Astrocyte of the cerebellum (primary cell): ENCODE measurements at regions not wholly inside any gene's neighbourhood (a gene's known extent, or its start where the extent isn't known, plus 50 kb on each side); places are given as distances from the start of the nearest gene placed in this dataset.

Experiments
- DNase-seq: peaks from one replicate; pipeline ENCODE4 v3.0.0-alpha.2; 2011; ENCODE audit warnings: low read depth
- H3K4me3 ChIP-seq: 2 replicates; pipeline ENCODE4 v1.5.1; 2011; ENCODE audit warnings: mild to moderate bottlenecking, low read depth, low read length, moderate library complexity
- in situ Hi-C: cut with HindIII; loops from 2 replicates; pipeline ENCODE4 v1.10.0; 2017; ENCODE audit warnings: low sequenced_read_pairs
- TF ChIP-seq, protein P1 (sequence below): IDR thresholded peaks from 2 replicates; pipeline ENCODE4 v1.5.1; 2012; ENCODE audit warnings: low read length, low read depth, moderate library complexity, mild to moderate bottlenecking; ENCODE audit errors: missing control alignments

DNA sequence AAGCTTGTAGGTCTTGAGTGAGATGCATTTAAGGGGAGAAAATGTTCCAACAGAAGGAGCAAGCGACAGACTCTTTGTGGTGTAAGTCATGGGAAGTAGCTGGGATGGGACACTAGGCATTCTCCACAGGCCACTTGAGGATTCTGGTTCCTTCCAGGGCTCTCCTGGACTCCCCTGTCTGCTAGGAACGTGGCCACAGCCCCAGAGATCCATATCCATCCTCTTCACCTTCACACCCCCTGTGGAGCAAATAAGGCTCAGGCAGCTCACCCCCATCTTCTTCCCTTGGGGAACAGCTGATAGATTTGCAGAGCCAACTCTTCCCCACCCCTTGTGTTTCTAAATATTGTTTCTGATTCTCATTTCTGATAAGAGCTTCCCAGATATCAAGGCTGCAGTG, 482.6 kb upstream of the MKI67 start:
- TF ChIP-seq, protein P1, sequence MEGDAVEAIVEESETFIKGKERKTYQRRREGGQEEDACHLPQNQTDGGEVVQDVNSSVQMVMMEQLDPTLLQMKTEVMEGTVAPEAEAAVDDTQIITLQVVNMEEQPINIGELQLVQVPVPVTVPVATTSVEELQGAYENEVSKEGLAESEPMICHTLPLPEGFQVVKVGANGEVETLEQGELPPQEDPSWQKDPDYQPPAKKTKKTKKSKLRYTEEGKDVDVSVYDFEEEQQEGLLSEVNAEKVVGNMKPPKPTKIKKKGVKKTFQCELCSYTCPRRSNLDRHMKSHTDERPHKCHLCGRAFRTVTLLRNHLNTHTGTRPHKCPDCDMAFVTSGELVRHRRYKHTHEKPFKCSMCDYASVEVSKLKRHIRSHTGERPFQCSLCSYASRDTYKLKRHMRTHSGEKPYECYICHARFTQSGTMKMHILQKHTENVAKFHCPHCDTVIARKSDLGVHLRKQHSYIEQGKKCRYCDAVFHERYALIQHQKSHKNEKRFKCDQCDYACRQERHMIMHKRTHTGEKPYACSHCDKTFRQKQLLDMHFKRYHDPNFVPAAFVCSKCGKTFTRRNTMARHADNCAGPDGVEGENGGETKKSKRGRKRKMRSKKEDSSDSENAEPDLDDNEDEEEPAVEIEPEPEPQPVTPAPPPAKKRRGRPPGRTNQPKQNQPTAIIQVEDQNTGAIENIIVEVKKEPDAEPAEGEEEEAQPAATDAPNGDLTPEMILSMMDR = no peak
- in situ Hi-C loops = no loop called here
- H3K4me3 ChIP-seq = no peak overlapping the region
- DNase-seq = no peak

DNA sequence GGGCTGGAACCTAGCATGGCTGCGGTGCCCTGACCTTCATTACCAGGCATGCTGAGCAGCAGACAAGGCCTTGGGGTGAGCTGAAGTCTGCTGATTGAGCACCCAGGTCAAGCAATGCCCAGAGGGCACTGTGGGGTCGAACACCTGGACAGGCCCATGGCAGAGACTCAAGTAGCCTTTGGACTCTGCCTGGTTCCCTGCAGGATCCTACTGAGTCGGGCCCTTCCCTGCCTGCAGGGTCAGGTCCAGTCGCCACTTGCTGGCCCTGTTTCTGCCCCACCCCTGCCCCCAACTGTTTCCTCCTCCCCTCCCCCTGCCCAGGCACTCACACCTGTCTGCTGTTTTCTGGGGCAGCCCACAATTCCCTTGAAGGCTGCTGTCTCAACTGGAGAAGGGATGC, 483.2 kb upstream of the MKI67 start:
- in situ Hi-C loops = no loop called here
- no peak for DNase-seq
- no peak overlapping the region for H3K4me3 ChIP-seq
- TF ChIP-seq, protein P1 = no peak

DNA sequence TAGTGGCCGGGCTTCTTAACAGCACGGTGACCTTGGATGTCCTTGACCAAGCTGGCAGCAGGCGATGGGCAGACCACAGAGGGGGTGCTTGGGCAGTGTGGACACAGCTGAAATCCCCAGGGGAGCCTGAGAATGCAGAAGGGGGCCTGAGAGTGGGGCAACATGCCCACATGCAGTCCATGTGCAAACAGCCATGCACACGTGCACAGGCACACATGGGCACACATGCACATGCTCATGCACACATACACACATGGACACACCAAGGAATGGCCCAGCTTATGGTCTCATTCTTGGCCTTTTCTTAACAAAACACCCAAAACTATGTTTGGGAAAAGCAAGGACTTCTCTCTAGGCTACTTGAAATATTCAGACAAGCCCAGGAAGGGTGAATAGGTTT, 483.9 kb upstream of the MKI67 start:
- in situ Hi-C loops = no loop called here

DNA sequence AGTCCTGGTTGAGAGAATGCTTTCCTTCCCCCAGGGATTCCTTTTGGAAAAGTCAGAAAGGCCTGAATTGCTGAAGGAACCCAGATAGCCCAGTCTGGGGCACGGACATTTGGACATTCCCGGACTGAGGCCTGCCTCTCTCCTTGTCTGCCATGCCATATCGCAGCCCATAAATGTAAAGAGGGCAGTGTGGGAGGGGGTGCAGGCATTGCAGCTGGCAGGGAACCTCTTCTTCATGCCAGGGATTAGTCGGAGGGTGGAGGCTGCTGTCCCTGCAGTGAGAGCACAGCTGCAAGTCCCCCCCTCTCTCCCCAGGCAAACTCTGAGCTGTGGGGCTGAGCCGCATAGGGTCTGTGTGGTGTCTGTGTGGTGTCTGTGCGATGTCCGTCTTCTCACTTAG, 486.0 kb upstream of the MKI67 start:
- in situ Hi-C loops = no loop called here
- TF ChIP-seq, protein P1 = no peak
- DNase-seq = no peak
- H3K4me3 ChIP-seq = no peak overlapping the region

More for the DNA sequence above, 483.9 kb upstream of the MKI67 start:
- TF ChIP-seq, protein P1 = no peak
- no peak for DNase-seq
- H3K4me3 ChIP-seq = no peak overlapping the region

DNA sequence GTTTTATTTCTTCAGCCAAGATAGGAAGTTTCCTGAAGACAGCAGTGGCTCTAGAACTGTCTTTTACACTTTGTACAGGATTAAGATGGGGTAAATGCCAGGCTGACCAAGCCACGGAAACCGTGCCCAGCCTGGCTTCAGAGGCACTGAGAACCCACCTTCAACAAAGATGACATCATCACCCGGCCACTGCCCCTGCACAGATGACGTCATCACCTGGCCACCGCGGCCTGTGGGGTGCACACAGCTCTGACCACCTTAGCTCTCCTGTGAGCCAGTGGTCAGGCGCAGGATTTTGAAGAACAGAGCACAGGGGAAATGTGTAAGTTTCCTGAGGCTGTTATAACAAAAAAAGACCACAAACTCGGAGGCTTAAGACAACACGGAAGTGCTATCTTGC, 486.4 kb upstream of the MKI67 start:
- in situ Hi-C loops = no loop called here
- DNase-seq = no peak
- TF ChIP-seq, protein P1 = no peak

DNA sequence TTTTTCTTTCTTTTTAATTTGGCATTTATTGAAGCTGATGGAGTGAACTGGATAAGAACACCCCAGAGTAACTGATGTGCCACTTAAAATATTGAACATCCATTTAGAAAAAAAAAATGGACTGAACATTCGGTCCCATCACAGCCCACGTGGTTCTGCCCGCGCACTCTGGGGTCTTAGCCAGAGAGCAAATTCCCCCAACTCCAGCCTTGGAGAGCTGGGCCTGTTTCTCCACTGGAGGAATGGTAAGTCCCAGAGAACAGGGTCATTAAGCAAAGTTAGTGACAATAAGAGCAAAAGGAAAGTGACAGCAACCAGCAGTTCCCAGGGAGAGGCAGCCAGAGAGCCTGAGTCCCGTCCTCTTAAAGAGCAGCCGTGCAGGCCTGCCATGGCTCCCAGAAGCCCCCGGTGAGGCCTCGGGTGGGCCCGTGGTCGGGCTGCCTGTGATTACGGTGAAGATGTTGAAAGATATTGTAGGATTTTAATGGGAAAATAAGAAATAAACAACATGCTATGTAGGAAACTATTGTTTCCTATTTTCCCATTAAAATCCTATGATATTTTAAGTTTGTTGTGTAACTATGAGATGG, 487.9 kb upstream of the MKI67 start:
- DNase-seq = no peak
- in situ Hi-C loops = no loop called here
- TF ChIP-seq, protein P1 = no peak
- H3K4me3 ChIP-seq = no peak overlapping the region

More for the DNA sequence above, 486.4 kb upstream of the MKI67 start:
- no peak overlapping the region for H3K4me3 ChIP-seq
